Endothelial cell of umbilical vein (primary cell): ENCODE measurements at regions not wholly inside any gene's neighbourhood (a gene's known extent, or its start where the extent isn't known, plus 50 kb on each side); places are given as distances from the start of the nearest gene placed in this dataset.

Experiments
- EZH2 ChIP-seq: IDR thresholded peaks from 2 replicates; pipeline ENCODE4 v1.6.1; 2012; ENCODE audit warnings: borderline replicate concordance, low read depth, mild to moderate bottlenecking, moderate library complexity, low read length, inconsistent platforms; ENCODE audit not compliant: severe bottlenecking
- JUN ChIP-seq: IDR thresholded peaks from 2 replicates; pipeline ENCODE4 v1.6.1; 2011; ENCODE audit warnings: borderline replicate concordance, low read depth; ENCODE audit not compliant: insufficient read length, insufficient read depth
- POLR2A ChIP-seq: IDR thresholded peaks from 2 replicates; pipeline ENCODE4 v1.6.1; 2012; ENCODE audit warnings: low read depth, mild to moderate bottlenecking, control low read depth, low read length
- POLR2AphosphoS5 ChIP-seq: IDR thresholded peaks from 2 replicates; pipeline ENCODE4 v1.6.1; 2012; ENCODE audit warnings: low read depth, mild to moderate bottlenecking, control low read depth, low read length, moderate library complexity; ENCODE audit not compliant: insufficient read depth
- TF ChIP-seq, protein P1 (sequence below): IDR thresholded peaks from 2 replicates; pipeline ENCODE4 v1.6.1; 2011; ENCODE audit not compliant: insufficient read depth, insufficient read length
- TF ChIP-seq, protein P2 (sequence below), 2 donors: IDR thresholded peaks; 1 replicate in 1 of 2; 2 replicates in 1 of 2; pipeline ENCODE4 v1.5.1; 2011; ENCODE audit warnings: low read length in 2 of 2, mild to moderate bottlenecking in 2 of 2, moderate library complexity in 2 of 2, control low read depth in 1 of 2, inconsistent platforms in 1 of 2, low read depth in 1 of 2; ENCODE audit not compliant: insufficient read depth in 1 of 2; ENCODE audit errors: extremely low read depth in 1 of 2

DNA sequence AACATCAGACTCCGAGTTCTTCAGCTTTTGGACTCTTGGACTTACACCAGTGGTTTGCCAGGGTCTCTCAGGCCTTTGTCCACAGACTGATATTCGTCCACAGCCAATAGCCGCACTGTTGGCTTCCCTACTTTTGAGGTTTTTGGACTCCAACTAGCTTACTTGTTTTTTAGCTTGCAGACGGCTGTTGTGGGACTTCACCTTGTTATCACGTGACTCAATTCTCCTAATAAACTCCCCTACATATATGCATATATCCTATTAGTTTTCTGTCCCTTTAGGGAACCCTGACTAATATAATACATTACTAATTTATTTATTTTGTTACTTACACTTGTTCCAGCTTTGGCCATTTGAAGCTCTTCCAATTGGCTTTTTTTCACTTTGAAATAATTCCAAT lies 311.3 kb downstream of the BMP2 start:
- TF ChIP-seq, protein P1, sequence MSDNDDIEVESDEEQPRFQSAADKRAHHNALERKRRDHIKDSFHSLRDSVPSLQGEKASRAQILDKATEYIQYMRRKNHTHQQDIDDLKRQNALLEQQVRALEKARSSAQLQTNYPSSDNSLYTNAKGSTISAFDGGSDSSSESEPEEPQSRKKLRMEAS = no peak
- TF ChIP-seq, protein P2, sequence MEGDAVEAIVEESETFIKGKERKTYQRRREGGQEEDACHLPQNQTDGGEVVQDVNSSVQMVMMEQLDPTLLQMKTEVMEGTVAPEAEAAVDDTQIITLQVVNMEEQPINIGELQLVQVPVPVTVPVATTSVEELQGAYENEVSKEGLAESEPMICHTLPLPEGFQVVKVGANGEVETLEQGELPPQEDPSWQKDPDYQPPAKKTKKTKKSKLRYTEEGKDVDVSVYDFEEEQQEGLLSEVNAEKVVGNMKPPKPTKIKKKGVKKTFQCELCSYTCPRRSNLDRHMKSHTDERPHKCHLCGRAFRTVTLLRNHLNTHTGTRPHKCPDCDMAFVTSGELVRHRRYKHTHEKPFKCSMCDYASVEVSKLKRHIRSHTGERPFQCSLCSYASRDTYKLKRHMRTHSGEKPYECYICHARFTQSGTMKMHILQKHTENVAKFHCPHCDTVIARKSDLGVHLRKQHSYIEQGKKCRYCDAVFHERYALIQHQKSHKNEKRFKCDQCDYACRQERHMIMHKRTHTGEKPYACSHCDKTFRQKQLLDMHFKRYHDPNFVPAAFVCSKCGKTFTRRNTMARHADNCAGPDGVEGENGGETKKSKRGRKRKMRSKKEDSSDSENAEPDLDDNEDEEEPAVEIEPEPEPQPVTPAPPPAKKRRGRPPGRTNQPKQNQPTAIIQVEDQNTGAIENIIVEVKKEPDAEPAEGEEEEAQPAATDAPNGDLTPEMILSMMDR (IDR thresholded peaks at IDR 0.05; ENCODE audit: extremely low read depth in 1 of 2, insufficient read depth in 1 of 2, low read depth in 1 of 2, low read length in 2 of 2) = no peak
- TF ChIP-seq EZH2 (no peak), POLR2A (no peak), POLR2AphosphoS5 (no peak), JUN (no peak)
